CD14-positive monocyte (primary cell): ENCODE measurements at regions not wholly inside any gene's neighbourhood (a gene's known extent, or its start where the extent isn't known, plus 50 kb on each side); places are given as distances from the start of the nearest gene placed in this dataset.

Experiments used
- DNase-seq, 3 donors: peaks; one replicate each; pipeline ENCODE4 v3.0.0-alpha.2; 2011 to 2022
- H2AFZ ChIP-seq: 2 replicates; pipeline ENCODE4 v1.6.0; 2012; ENCODE audit warnings: mild to moderate bottlenecking, low read depth, low read length, inconsistent platforms; ENCODE audit not compliant: insufficient read depth, poor library complexity, severe bottlenecking
- H3K27ac ChIP-seq, 2 donors: 1 replicate in 1 of 2; 2 replicates in 1 of 2; pipeline ENCODE4 v1.5.1; 2012 to 2013; ENCODE audit warnings: low read length in 2 of 2, control low read depth in 1 of 2, inconsistent platforms in 1 of 2, low read depth in 1 of 2, mild to moderate bottlenecking in 1 of 2
- H3K27me3 ChIP-seq, 2 donors: one replicate each; pipeline versions ENCODE4 v1.6.0 to v1.6.1; 2011 to 2013; ENCODE audit warnings: low read length in 2 of 2; ENCODE audit not compliant: control insufficient read depth in 2 of 2, insufficient read depth in 2 of 2
- H3K36me3 ChIP-seq, 2 donors: replicated peaks in 1 of 2; 1 replicate in 1 of 2; 2 replicates in 1 of 2; pipeline versions ENCODE4 v1.5.1 to v1.6.1; 2012 to 2013; ENCODE audit warnings: low read length in 2 of 2, control low read depth in 1 of 2, inconsistent platforms in 1 of 2, mild to moderate bottlenecking in 1 of 2; ENCODE audit not compliant: insufficient read depth in 2 of 2, control insufficient read depth in 1 of 2
- H3K4me1 ChIP-seq, 2 donors: 1 replicate in 1 of 2; 2 replicates in 1 of 2; pipeline versions ENCODE4 v1.5.1 to v1.6.1; 2012 to 2013; ENCODE audit warnings: low read length in 2 of 2, control low read depth in 1 of 2, inconsistent platforms in 1 of 2, mild to moderate bottlenecking in 1 of 2, moderate library complexity in 1 of 2; ENCODE audit not compliant: insufficient read depth in 2 of 2, control insufficient read depth in 1 of 2
- H3K4me2 ChIP-seq: replicated peaks from 2 replicates; pipeline ENCODE3; 2012; ENCODE audit warnings: low read length, moderate library complexity, mild to moderate bottlenecking; ENCODE audit not compliant: poor library complexity, severe bottlenecking; ENCODE audit errors: extremely low read depth
- H3K4me3 ChIP-seq, 3 experiments: fragments of 200-600 bp in 1 of 3; sonication (generic) in 1 of 3; replicated peaks in 1 of 3; 1 replicate in 2 of 3; 2 replicates in 1 of 3; pipeline ENCODE4 v1.5.1; 2011 to 2013; ENCODE audit warnings: low read length in 3 of 3, mild to moderate bottlenecking in 3 of 3, control low read depth in 2 of 3, low read depth in 2 of 3, inconsistent platforms in 1 of 3, moderate library complexity in 1 of 3
- H3K79me2 ChIP-seq: 2 replicates; pipeline ENCODE4 v1.6.0; 2012; ENCODE audit warnings: mild to moderate bottlenecking, control low read depth, inconsistent platforms, low read length, moderate library complexity; ENCODE audit not compliant: insufficient read depth
- H3K9ac ChIP-seq: 2 replicates; pipeline ENCODE4 v1.6.0; 2017; ENCODE audit warnings: low read length, mild to moderate bottlenecking; ENCODE audit not compliant: insufficient read depth, poor library complexity, severe bottlenecking
- H3K9me3 ChIP-seq, 2 donors: replicated peaks in 1 of 2; 1 replicate in 1 of 2; 2 replicates in 1 of 2; pipeline versions ENCODE4 v1.5.1 to v1.6.1; 2012 to 2013; ENCODE audit warnings: low read length in 2 of 2, control low read depth in 1 of 2; ENCODE audit not compliant: control insufficient read depth in 1 of 2, insufficient read depth in 1 of 2
- H4K20me1 ChIP-seq: 2 replicates; pipeline ENCODE4 v1.6.0; 2012; ENCODE audit warnings: mild to moderate bottlenecking, low read length, control low read depth, moderate library complexity; ENCODE audit not compliant: insufficient read depth
- H3K27ac Mint-ChIP-seq, 7 donors: one replicate each; pipeline ENCODE4 v1.8.0; 2020; ENCODE audit warnings: mild to moderate bottlenecking in 7 of 7, mixed read lengths in 7 of 7, moderate library complexity in 6 of 7, inconsistent platforms in 2 of 7
- H3K27me3 Mint-ChIP-seq, 3 donors: one replicate each; pipeline ENCODE4 v1.8.0; 2021 to 2022; ENCODE audit warnings: low read depth in 3 of 3, mild to moderate bottlenecking in 3 of 3, mixed read lengths in 3 of 3, moderate library complexity in 3 of 3, inconsistent platforms in 1 of 3
- H3K36me3 Mint-ChIP-seq, 2 donors: one replicate each; pipeline ENCODE4 v1.8.0; 2020; ENCODE audit warnings: mixed read lengths in 2 of 2, inconsistent platforms in 1 of 2, mild to moderate bottlenecking in 1 of 2
- H3K4me1 Mint-ChIP-seq: one replicate; pipeline ENCODE4 v1.8.0; 2020; ENCODE audit warnings: mild to moderate bottlenecking, mixed read lengths
- H3K4me3 Mint-ChIP-seq, 2 donors: one replicate each; pipeline ENCODE4 v1.8.0; 2020; ENCODE audit warnings: mild to moderate bottlenecking in 2 of 2, mixed read lengths in 2 of 2, moderate library complexity in 1 of 2
- H3K9me3 Mint-ChIP-seq, 7 donors: one replicate each; pipeline ENCODE4 v1.8.0; 2020 to 2022; ENCODE audit warnings: mixed read lengths in 7 of 7, mild to moderate bottlenecking in 6 of 7, moderate library complexity in 6 of 7, inconsistent platforms in 2 of 7
- WGBS: methylation state at CpG from one replicate; pipeline ENCODE4 v1.1.5; 2013; ENCODE audit warnings: missing lambda C conversion rate; ENCODE audit not compliant: insufficient coverage; 5-methylcytosine and 5-hydroxymethylcytosine counted together
- intact Hi-C, 2 donors: fragments of 100-400 bp; cut with micrococcal nuclease; formaldehyde crosslinking; loops; one replicate each; pipeline versions ENCODE4 v1.15.0 to v1.15.1; 2023
- TF ChIP-seq, protein P1 (sequence below): fragments of 200-600 bp; IDR thresholded peaks from one replicate; pipeline ENCODE4 v1.8.0; 2022; ENCODE audit warnings: antibody characterized with exemption, mild to moderate bottlenecking

- intact Hi-C loops: no loop called here
- Histone ChIP-seq H3K27ac (no peak overlapping the region), H3K4me1 (no peaks in the 10 kb centered on the region), H3K9ac (no peak overlapping the region), H4K20me1 (no peaks in the 10 kb centered on the region), H3K4me3 (no peak overlapping the region), H2AFZ (no peak overlapping the region), H3K4me2 (no peak overlapping the region), H3K9me3 (no peaks in the 10 kb centered on the region), H3K27me3 (no peaks in the 10 kb centered on the region), H3K79me2 (no peaks in the 10 kb centered on the region), H3K36me3 (no peaks in the 10 kb centered on the region)
- Mint-ChIP-seq H3K4me1 (peaks cover 4% of the 10 kb centered on the region), H3K27me3 (peaks cover 0 to 3% (median 0%) of the 10 kb centered on the region in 3 donors), H3K4me3 (no peak overlapping the region), H3K36me3 (no peaks in the 10 kb centered on the region), H3K9me3 (no peaks in the 10 kb centered on the region), H3K27ac (no peak overlapping the region)
- no peak for DNase-seq
- TF ChIP-seq, protein P1, sequence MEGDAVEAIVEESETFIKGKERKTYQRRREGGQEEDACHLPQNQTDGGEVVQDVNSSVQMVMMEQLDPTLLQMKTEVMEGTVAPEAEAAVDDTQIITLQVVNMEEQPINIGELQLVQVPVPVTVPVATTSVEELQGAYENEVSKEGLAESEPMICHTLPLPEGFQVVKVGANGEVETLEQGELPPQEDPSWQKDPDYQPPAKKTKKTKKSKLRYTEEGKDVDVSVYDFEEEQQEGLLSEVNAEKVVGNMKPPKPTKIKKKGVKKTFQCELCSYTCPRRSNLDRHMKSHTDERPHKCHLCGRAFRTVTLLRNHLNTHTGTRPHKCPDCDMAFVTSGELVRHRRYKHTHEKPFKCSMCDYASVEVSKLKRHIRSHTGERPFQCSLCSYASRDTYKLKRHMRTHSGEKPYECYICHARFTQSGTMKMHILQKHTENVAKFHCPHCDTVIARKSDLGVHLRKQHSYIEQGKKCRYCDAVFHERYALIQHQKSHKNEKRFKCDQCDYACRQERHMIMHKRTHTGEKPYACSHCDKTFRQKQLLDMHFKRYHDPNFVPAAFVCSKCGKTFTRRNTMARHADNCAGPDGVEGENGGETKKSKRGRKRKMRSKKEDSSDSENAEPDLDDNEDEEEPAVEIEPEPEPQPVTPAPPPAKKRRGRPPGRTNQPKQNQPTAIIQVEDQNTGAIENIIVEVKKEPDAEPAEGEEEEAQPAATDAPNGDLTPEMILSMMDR: no peak
- WGBS: 86% methylated on average over 1 of the region's 8 CpGs
Measured at GRCh38 chr1:223030871-223031400, 112.1 kb downstream of the TLR5 start.

- Histone ChIP-seq H3K9me3 (no peaks in the 10 kb centered on the region), H3K9ac (no peak overlapping the region), H3K27ac (no peak overlapping the region), H3K4me2 (no peak overlapping the region), H3K4me3 (no peak overlapping the region), H4K20me1 (no peaks in the 10 kb centered on the region), H3K4me1 (no peaks in the 10 kb centered on the region), H3K79me2 (no peaks in the 10 kb centered on the region), H2AFZ (no peak overlapping the region), H3K27me3 (no peaks in the 10 kb centered on the region), H3K36me3 (no peaks in the 10 kb centered on the region)
- intact Hi-C loops: no loop called here
- Mint-ChIP-seq H3K4me1 (peaks cover 5% of the 10 kb centered on the region), H3K27me3 (peaks cover 0 to 3% (median 0%) of the 10 kb centered on the region in 3 donors), H3K9me3 (no peaks in the 10 kb centered on the region), H3K36me3 (no peaks in the 10 kb centered on the region), H3K27ac (no peak overlapping the region), H3K4me3 (no peak overlapping the region)
- TF ChIP-seq, protein P1: no peak
- 99% methylated on average over 10 of the region's 11 CpGs for WGBS
- no peak for DNase-seq
Measured at GRCh38 chr1:223031733-223032601, 111.1 kb downstream of the TLR5 start.
